Tongue (tissue), 1 donor: ENCODE measurements at regions not wholly inside any gene's neighbourhood (a gene's known extent, or its start where the extent isn't known, plus 50 kb on each side); places are given as distances from the start of the nearest gene placed in this dataset.

Source experiments
- DNase-seq: peaks from one replicate; pipeline ENCODE4 v3.0.0-alpha.2; 2015

DNA sequence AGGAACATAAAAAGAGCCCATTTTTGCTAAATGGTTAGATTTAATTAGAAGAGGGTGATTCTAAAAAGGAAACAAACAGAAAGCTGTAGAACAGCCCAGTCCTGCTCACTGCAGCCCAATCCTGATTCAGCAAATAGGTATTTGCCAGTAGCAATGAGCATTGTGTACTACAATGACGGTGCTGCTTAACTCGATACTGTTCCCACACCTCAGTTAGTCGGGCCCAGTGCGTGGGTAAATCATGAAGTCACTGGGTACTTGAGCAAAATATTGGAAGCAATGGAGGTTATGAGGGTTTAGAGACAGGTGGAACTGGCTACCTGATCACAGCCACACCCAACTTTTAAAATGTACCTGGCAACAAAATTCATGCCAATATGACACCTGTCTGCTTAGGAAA lies 101.5 kb upstream of the ADGRL2 start:
- no peak for DNase-seq

DNA sequence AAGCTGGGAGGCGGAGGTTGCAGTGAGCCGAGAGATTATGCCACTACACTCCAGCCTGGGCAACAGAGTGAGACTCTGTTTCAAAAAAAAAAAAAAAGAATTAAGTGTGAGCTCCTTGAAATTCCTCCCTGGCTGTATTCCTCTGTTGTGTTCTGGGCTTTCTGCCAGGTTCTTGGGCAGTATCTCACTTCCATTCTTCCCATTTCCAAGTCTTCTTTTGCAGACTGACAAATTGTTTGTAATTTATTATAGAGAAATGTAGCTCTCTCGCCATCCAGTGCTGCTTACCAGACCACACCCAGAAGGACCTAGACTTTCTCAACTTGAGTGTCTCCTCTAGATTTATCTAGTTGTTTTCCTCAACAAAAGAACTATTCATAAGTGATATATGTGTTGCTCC lies 105.0 kb upstream of the ADGRL2 start:
- DNase-seq = peak; percentile 25

DNA sequence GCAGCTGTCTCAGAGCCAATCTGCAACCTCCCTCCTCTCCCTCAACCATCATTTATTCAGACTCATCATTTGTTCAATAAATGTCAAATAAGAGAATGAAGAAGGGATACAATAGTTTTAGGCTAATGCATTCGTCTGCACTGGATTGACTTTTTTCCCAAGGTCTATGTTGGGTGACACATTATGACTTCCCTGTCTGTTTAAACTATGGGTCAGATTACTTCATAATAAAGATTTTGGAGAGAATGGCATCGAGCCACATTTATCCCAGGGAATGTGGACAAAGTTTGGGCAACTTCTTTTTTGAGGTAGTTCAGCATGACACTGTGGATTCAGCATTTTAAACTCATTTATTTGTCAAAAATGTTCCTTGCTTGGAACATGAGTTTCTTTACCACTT lies 107.4 kb upstream of the ADGRL2 start:
- no peak for DNase-seq

- peak; percentile 30 for DNase-seq
Observed at GRCh38 chr1:81690676-81691453, 109.9 kb upstream of the ADGRL2 start.

DNA sequence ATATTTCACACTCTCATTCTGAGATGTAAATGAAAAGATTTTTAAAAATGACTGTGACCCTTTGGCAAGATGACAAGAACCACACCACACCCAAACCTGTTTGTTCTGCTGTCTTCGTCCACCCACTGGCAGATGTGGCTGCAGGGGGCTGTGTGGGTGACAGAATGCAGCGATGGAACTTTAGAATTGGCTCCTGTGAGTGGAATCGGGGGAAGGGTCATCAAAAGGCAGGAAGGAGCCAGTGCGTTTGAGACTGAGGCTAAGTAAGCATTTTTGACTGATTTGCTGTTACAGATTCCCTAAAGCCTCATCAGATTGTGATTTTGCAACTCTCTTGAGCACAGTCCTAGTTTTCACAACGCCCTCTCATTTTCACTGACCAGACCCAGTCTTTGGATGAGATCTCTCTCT lies 111.2 kb upstream of the ADGRL2 start:
- DNase-seq = no peak

- no peak for DNase-seq
Observed at GRCh38 chr1:81682490-81682889, 118.2 kb upstream of the ADGRL2 start.

GRCh38 chr1:81681601-81682266 lies 119.0 kb upstream of the ADGRL2 start:
- DNase-seq = peak; percentile 85

- peak; percentile 80 for DNase-seq
Observed at GRCh38 chr1:81681114-81681513, 119.6 kb upstream of the ADGRL2 start.

GRCh38 chr1:81679942-81680341 lies 120.8 kb upstream of the ADGRL2 start:
- DNase-seq = peak; percentile 72

- DNase-seq = peak; percentile 41
Observed at GRCh38 chr1:81678779-81679178, 122.0 kb upstream of the ADGRL2 start.

- DNase-seq = no peak
Observed at GRCh38 chr1:81672766-81673165, 128.0 kb upstream of the ADGRL2 start.

DNA sequence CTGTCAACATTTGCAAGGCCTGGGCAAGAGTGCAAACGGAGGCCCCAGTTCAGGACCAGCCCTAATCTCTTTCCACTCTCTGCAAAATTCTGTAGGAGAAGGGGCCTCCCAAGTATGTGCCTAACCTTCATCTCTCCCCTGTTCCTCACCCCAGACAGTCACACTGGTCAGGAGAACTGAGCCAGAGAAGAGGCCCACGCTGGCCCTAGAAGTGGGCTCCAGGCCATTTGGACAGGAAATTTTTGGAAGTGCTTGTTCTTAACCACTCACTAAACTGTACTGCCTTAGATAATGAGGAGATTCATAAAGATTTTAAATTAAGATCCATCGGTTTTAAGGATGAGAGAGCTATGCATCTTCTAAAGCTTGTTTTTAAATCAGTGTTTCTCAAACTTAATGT lies 129.7 kb upstream of the ADGRL2 start:
- DNase-seq = no peak

DNA sequence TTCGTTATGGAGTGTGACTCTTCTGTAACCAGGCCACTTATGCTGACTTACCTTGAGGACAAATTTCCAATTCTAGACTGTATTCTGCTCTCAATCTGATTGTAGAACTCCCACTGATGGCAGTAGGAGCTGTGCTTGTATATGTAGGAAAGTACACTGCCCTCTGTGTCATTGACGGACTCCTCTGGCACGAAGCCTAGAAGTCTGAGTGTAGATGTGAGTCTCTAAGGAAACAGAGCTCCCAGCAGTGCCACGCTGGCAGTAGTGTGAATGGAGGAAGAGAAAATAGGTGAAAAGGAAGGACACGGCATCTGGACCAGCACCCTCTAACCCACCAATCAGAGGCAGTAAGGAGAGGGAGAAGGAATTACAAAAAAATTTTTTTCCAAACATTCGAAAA lies 130.4 kb upstream of the ADGRL2 start:
- peak; percentile 79 for DNase-seq

DNA sequence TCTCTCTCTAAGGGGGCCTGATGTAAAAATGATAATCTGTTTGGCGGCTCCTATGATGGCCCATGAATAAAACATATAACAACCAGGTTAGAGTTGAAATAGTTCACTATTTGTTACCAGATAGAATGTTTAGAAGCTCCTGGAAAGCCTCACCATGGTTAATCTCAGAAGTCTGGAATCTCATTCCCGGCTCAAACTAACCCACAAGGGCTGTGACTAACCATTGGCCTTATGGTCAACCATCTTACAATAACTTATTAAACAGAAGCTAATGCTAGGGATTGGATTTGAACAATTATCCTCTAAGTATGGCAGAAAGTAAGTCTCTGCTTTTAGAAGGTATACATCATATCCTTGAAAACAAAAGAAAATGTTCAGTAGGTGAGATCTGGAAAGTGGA lies 134.1 kb upstream of the ADGRL2 start:
- DNase-seq = no peak

DNA sequence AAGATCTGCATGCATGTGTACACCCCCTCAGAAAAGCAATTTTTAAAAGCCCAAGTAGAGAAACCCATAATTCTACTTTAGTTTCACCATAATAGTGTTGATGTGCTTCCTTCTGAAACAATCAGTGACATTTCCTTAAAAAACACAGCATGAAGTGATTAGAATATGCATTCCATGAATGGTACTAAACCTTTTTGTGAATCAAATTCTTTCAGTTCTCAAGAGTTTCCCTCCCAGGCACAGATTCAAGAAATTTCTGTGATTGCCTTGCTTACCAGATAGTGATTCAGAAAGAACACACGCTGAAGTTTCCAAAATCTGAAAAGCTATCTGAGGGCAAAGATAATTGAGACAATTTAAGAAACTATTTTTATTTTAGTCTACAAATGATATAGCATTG lies 136.4 kb upstream of the ADGRL2 start:
- no peak for DNase-seq

DNA sequence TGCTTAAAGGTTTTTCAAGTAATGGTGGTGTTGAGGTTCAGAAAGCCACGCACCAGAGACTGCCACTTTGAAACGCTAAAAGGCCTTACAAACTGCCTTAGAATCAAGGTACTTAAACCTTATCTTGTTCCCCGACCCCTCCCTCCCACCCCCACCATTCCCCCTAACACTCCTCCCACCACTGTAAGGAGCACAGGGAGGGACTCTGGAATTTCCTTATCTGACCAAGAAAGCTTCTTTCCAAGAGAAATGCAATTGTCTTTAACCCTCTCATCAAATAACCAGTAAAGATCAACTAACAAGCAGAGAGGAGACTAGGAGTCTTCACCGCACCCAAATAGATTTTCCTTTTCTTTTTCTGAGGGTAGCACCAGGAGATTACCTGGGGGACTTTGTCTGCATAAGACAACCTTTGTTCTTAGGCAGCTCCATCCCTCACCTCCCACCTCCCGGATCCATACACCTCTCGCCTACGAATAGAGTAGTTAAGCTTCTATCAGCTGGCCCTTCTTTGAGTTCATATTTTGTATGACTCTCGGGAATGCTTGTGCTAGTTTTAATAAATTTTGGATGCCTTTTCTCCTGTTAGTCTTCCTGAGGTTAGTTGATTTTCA lies 137.7 kb upstream of the ADGRL2 start:
- DNase-seq = no peak

DNA sequence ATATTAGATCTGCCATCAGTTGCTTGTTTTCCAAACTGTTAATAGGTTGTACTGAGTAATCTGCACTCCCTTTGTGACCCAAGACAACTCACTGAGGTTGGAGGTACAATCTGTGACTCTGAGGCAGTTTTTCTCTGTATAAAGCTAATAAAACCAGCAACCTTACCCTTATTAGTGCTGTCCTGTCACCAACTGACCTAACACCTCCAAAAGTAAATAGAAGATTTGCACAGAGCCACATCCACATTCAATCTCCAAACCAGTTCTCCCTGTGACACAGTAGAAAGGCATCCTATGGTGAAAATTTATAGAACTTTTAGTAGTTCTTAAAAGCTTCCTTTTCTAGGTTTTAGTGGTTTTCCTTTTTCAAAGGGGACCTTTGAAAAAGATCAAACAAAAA lies 140.4 kb upstream of the ADGRL2 start:
- no peak for DNase-seq

GRCh38 chr1:81654657-81655056 lies 146.1 kb upstream of the ADGRL2 start:
- no peak for DNase-seq

DNA sequence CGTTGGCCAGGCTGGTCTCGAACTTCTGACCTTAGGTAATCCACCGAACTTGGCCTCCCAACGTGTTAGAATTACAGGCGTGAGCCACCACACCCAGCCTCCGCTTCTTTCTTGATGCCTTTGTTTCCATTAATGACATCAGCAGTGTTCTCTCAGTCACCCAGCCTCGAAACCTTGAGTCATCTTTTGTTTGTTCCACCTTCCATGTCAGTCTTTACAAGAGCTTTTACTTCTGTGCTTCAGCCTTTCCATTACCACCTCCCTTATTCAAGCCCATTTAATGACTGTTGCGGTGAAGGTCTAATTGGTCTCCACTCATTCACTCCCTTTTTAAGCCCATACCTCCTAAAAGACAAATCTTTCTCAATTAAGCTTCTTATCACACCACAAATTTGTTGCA lies 146.6 kb upstream of the ADGRL2 start:
- no peak for DNase-seq

- no peak for DNase-seq
Observed at GRCh38 chr1:81650776-81651175, 150.0 kb upstream of the ADGRL2 start.

DNA sequence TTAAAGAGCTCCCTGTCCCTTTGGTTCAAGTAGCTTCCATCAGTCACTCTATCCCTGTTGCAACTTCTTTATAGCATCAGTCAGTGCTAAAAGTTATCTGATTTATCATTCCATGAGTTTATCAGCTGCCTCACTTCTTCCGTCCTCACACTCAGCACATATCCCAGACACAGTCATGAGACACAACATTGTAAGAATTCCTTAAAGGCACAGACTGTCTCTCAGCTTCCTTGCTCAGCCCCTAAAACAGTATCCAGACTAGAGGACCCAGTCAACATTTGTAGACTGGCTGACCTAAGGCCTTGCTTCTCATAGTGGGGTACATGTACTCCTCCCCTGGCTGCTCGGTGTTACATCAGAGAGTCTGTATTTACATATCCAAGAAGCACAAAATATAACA lies 164.9 kb upstream of the ADGRL2 start:
- DNase-seq = no peak

DNA sequence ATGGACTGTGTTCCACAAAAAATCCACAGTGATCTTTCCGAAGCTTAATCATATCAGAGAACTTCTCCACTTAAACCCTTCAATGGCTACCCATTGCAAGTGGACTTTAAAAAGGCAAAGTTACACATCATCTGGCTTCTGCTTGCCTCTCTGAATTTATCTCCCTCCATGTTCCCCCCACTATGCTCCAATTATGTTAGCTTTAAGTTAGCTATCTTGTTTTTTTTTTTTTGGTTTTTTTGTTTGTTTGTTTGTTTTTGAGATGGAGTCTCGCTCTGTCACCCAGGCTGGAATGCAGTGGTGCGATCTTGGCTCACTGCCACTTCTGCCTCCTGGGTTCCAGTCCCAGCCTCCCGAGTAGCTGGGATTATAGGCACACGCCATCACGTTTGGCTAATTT lies 166.4 kb upstream of the ADGRL2 start:
- DNase-seq = no peak

DNA sequence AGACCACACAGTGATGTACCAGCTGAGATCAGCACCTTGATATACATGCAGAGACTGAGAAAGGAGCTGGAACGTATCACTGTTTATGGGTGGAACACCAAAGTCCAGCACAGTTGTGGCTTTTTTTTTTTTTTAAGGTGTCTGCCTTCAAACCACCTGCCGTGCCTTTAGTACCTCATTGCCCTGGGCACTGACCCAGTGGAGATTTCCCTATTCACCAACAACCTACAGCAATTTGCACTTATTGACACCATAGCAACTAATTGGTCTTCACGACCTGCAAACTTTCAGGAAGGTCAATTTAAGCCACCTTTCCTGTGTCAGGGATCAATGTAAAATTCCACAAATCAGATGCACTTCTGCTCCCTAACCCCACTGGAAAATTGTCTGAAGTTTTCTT lies 181.6 kb upstream of the ADGRL2 start:
- DNase-seq = no peak

DNA sequence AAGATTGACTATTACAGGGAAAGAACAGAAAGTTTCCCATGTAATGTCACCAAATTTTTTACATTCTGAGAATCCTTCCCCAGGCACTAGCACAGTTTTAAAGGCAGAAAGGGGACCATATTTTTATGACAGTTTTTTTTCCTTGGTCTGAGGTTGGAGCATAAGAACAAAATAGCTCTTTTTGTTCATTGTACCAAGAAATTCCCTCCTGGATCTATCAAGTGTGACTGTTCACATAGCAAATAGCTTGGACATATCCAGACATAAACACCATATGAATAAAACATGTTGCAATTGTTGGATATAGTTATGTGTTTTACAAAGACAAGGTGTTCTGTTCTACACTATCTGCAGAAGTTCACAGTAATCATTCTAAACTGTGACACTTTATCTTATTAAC lies 182.4 kb upstream of the ADGRL2 start:
- DNase-seq = no peak
